H7 (cell line): ENCODE measurements at regions not wholly inside any gene's neighbourhood (a gene's known extent, or its start where the extent isn't known, plus 50 kb on each side); places are given as distances from the start of the nearest gene placed in this dataset.
"Not testable (repeated sequence)": the region's sequence is repeated elsewhere in the genome, so short reads cannot be mapped to it uniquely, and the experiment has no call there.

Experiments used
- DNase-seq: peaks from one replicate; pipeline ENCODE4 v3.0.0; 2012
- H3K27me3 ChIP-seq: 2 replicates; pipeline ENCODE4 v1.6.0; 2011; ENCODE audit warnings: mild to moderate bottlenecking, low read length; ENCODE audit not compliant: control insufficient read depth, insufficient read depth
- H3K36me3 ChIP-seq: replicated peaks from 2 replicates; pipeline ENCODE4 v1.5.1; 2011; ENCODE audit warnings: low read length; ENCODE audit not compliant: control insufficient read depth, insufficient read depth
- H3K4me3 ChIP-seq: 2 replicates; pipeline ENCODE4 v1.5.1; 2011; ENCODE audit warnings: low read depth, mild to moderate bottlenecking, control low read depth, low read length, moderate library complexity; ENCODE audit not compliant: insufficient read depth

DNA sequence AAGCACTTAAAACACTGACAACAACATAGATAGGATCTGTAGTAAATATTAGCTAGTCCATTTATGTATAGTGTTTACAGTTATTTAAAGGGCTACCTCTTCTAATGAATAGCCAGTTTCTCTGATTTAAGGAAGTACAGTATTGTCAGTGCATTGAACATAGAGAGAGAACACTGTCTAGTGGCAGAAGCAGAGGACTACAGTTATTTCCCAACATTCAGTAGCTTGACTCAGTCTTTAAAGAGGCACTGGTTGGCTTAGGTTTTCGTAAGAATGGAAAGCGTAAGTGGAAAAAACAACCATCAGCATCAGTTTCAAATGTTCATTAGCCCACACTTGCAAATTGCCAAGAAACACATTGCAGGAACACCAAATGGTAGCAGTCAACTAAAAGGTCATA lies 125.0 kb upstream of the HMGA2 start:
- DNase-seq: no peak
- H3K27me3 ChIP-seq: no peaks in the 10 kb centered on the region

DNA sequence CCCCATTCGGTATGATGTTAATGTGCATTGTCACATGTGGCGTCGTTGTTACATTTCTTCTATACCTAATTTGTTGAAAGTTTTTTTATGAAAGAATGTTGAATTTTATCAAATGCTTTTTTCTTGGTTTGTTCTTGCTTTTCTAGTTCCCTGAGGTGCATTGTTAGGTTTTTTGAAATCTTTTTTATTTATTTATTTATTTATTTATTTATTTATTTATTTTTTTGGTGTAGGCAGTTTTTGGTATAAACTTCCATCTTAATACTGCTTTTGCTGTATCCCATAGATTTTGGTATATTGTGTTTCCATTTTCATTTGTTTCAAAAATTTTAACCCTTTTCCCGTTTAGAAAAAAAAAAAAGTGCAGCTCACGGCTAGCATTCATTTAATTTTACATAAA lies 121.1 kb upstream of the HMGA2 start:
- no peaks in the 10 kb centered on the region for H3K27me3 ChIP-seq
- no peak for DNase-seq
- no peaks in the 10 kb centered on the region for H3K36me3 ChIP-seq

More for the DNA sequence above, 125.0 kb upstream of the HMGA2 start:
- Histone ChIP-seq H3K36me3 (no peaks in the 10 kb centered on the region), H3K4me3 (no peak overlapping the region)

DNA sequence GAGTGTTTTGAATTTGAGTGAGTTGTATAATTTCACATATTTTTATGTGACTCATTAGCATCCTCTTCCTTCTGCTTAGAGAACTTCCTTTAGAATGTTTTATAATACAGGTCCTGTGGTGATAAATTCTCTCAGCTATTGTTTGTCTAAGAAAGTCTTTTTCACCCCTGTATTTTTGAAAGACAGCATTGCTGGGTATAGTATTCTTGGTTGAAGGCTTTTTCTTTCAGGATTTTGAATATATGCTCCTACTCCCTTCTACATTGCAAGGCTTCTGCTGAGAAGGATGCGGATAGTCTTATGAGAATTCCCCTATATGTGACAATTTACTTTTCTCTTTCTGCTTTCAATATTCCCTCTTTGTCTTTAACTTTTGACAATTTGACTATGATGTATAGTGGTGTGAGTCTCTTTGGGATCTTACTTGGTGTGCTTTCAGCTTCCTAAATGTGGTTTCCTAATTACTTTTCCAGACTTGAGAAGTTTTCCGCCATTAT lies 118.9 kb upstream of the HMGA2 start:
- no peak for DNase-seq
- Histone ChIP-seq H3K4me3 (no peak overlapping the region), H3K27me3 (no peaks in the 10 kb centered on the region), H3K36me3 (no peaks in the 10 kb centered on the region)

More for the DNA sequence above, 121.1 kb upstream of the HMGA2 start:
- no peak overlapping the region for H3K4me3 ChIP-seq

DNA sequence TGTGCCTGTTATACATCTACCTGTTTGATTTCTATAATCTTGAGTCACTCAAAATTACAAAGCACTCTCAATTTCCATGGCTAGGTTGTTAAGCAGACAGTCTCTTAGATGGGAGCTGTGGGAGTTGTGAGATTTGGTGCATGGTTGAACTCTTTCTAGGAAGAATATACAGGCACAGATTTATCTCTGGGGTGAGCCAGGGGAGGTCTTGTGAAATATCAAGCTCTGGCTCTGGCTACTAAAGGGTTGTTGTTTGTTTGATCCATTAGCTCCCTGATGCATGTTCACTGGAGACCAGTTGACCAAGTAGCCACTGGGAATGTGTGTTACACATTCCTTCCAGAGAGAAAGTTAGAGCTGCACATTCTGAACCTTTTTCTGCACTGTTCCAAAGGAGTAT lies 117.2 kb upstream of the HMGA2 start:
- H3K4me3 ChIP-seq: no peak overlapping the region
- no peaks in the 10 kb centered on the region for H3K36me3 ChIP-seq
- DNase-seq: no peak
- no peaks in the 10 kb centered on the region for H3K27me3 ChIP-seq

DNA sequence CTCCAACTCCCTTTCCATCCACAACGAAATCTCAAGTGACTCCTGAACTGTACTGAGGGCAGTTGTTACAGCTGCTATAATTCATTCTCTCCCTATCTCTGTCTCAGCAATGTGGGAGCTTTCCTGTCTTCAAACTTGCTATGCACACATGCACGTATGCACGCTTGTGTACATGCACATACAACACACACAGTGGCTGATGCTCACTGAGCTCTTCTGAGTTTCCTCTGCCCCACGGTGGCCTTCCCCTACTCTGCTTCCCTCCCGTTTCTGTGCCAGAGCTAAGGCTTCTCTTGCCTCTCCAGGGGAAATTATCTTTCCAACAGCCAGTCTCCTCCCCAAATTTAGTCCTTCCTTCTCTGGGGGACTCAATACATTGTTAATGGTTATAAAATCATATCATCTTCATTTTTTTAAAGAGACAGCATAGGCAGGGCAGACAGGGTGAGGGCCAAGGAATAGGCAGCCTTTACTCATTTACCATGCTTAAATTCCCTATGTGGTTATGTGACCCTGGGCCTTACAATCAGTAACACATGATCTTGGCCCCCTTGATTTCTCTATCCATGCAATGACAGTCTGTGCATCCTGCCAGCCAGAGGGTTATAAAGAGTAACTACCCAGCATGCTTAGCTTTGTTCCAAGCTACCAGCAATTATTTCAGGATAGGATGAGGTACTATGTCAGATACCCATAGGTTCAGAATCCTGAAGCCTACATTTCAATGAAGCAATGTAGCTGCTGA lies 111.9 kb upstream of the HMGA2 start:
- Histone ChIP-seq H3K36me3 (no peaks in the 10 kb centered on the region), H3K27me3 (no peaks in the 10 kb centered on the region), H3K4me3 (no peak overlapping the region)
- no peak for DNase-seq

DNA sequence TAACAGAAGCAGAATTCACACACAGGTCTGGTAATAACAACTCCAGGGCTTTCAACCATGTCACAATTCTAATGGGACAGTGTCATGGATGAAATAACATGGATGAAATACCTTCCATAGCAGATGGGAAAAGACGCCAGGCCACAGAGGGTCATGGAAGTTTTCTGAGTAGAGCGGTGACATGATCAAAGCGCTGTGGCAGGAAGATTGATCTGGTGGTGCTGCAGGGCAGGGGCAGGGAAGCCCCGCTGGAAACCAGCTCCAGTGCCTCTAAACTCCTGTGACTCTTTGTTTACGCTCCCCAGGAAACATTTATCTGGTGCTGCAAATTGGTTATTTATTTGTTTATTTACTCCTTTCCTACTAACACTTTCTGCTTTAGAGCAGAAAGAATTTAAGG lies 108.3 kb upstream of the HMGA2 start:
- DNase-seq: no peak
- H3K36me3 ChIP-seq: no peaks in the 10 kb centered on the region
- no peak overlapping the region for H3K4me3 ChIP-seq
- no peaks in the 10 kb centered on the region for H3K27me3 ChIP-seq

DNA sequence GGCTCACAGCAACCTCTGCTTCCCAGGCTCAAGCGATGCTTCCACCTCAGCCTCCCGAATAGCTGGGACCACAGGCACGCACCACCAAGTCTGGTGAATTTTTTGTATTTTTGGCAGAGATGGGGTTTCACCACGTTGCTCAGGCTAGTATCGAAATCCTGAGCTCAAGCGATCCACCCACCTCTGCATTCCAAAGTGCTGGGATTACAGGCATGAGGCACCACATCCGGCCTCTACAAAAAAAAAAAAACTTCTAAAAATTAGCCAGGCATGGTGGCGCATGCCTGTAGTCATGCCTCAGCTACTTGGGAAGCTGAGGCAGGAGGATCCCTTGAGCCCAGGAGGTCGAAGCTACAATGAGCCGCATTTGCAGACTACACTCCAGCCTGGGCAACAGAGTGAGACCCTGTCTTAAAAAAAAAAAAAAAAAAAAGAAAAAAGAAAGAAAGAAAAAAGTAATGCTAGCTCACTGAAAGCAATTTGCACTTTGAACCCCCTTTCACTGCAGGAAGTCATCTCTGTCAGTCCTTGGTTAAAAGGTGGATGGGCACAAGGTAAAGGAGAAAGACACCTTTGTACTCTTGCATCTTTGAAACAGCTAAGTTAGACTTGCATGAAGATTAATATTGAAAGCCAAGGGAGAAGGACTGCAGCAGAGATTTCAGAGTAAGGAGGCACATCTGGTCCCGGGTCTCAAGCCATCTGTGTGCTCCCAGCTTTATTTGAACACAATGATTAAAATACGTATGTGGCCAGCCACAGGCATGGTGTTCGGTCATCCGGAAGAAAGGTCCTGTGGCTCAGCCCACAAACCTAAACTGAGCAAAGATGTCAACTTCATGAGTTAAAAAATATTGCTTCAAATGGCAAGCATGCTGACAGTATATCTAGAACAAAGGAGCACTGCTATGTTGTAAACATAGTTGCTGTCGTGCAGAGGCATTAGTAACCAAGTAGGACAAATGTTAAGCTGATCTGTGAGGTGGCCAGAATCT lies 103.8 kb upstream of the HMGA2 start:
- H3K4me3 ChIP-seq: no peak overlapping the region
- no peaks in the 10 kb centered on the region for H3K27me3 ChIP-seq
- no peaks in the 10 kb centered on the region for H3K36me3 ChIP-seq
- no peak for DNase-seq

DNA sequence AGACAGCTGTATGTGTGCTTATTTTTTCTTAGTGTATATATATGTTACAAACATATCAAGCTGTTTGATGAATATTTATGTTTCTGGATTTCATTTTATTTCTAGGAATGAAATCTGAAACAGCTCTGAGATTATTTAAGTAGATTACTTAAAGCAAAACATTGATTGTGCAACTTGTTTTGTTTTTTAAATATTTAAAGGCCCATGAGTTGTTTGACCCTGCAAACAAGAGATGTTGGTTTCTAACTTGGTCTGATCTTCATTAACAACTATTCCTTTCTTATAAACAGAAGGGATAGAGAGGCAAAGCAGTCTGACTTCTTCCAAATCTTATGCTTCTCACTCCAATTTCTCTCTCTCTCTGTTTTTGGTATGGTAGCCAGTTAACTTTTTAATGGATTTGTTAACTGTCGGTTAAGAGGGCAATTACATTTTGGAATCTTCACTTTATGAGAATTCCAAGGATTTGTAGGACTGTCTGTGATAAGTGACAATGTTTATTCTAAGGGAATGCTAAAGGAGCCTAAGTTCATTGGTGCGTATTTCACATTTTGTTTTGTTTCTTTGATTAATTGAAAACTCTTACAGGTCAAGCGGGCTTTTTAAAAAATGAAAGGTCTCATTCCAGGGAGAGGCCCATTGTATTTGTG lies 102.6 kb upstream of the HMGA2 start:
- Histone ChIP-seq H3K4me3 (no peak overlapping the region), H3K27me3 (no peaks in the 10 kb centered on the region), H3K36me3 (no peaks in the 10 kb centered on the region)
- no peak for DNase-seq

DNA sequence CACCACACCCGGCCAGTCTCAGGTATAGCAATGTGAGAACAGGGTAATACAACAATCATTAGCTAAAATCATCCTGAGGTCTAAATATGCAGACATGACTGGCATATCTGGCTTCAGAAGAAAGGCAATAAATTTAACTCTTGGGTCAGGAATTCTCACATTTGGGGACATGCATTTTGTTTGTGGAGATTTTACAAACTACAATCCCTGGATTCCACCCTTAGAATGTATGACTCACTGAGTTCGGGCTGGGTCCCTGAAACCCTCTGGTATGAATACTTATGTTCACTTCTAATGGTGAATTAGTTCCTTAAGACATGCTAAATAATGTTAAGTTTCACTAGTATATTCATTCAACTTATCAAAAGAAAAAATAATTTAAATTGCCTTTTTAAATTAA lies 98.9 kb upstream of the HMGA2 start:
- Histone ChIP-seq H3K4me3 (no peak overlapping the region), H3K36me3 (no peaks in the 10 kb centered on the region), H3K27me3 (peaks cover 20% of the 10 kb centered on the region)
- DNase-seq: no peak

DNA sequence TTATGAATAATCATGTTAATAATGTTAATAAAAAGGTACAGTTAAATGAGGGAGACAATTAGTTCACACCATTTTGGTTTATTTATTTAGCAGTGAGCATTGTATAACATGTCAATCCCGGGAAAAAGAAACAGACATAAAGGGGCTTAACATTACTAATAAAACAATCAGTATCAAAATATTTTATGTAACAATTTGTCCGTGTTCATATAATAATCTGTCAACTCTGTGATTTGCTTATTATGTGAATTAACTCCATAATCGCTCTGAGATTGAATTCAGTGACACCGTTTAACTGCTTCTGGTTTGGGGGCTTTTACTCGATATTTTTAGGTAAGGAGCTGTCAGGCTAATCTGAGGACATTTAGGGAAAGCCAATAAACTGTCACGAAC lies 95.8 kb upstream of the HMGA2 start:
- no peak for DNase-seq
- Histone ChIP-seq H3K27me3 (peaks cover 20% of the 10 kb centered on the region), H3K36me3 (no peaks in the 10 kb centered on the region), H3K4me3 (peak overlapping the region; percentile 57)

DNA sequence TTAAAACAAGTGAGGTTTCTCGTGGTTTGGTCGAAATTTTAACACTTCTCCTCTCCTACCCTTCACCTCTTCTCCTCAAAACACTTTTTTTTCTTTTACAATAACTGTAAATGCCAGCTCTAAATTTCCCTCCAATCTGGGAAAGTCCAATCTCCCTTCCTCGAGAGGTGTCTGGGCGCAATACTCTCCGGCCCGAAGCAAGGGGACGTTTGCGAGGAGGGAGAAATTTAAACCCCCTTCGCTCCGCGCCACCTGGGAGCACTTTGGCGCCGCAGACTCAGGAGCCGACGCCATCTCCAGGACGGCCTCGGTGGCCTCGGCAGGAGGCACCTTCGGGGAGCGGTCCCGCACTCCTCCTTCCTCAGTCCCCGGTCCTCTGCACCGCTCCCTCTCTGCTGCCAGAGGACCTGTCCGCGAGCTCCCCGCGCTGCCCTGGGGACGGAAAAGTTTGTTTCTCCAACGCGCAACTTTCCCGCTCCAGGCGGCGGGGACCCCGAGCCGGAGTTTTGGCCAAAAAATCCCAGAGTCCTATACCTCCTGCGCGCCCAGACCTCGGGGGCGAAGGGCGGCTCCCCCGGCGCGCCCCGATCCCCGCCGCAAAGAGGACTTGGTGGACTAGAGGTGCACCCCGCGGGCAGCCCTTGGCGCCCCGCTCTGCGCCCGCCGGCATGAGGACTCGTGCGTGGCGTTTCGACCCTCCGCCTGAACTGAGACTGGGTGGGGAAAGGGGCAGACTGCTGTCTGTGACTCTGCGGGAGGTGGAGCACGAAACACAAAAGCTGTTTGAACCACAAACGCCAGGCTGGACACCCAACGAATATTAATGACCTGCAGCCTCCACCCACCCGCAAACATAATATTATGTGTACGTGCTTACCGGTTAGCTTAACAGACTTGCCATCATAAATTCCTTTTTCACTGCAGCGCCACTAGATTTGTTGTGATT lies 95.2 kb upstream of the HMGA2 start:
- DNase-seq: peak; percentile 79
- H3K27me3 ChIP-seq: peaks cover 20% of the 10 kb centered on the region
- peak overlapping the region; percentile 57 for H3K4me3 ChIP-seq

DNA sequence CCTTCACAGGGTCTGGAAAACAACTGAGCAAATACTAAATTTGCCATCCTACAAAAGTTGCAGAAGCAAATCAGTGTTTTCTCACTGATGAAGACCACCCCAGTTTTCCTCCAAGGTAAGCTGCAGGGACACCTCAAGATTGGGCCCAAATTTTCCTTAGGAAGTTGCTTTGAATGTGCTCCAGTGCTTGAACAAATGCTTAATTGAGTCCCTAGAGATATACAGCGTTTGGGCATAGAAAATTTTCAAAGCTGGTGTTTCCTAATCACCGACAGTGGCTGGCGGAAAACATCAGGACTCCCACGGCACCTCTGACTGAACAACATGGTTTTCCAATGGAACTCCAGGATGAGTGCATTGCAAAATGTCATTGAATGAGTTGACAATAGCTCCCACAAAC lies 92.5 kb upstream of the HMGA2 start:
- H3K4me3 ChIP-seq: no peak overlapping the region
- H3K36me3 ChIP-seq: no peaks in the 10 kb centered on the region
- no peak for DNase-seq
- H3K27me3 ChIP-seq: peaks cover 20% of the 10 kb centered on the region

More for the DNA sequence above, 95.2 kb upstream of the HMGA2 start:
- no peaks in the 10 kb centered on the region for H3K36me3 ChIP-seq

DNA sequence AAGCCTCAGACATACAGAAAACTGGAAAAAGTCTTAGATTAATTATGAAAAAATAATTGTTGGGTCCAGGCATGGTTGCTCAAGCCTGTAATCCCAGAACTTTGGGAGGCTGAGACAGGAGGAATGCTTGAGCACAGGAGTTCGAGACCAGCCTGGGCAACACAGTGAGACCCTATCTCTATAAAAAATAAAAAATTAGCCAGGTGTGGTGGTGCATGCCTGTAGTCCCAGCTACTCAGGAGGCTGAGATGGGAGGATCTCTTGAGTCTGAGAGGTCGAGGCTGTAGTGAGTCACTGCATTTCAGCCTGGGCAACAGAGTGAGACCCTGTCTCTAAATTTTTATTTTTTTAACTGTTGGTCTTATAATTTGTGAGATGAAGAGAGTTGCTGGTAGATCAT lies 90.6 kb upstream of the HMGA2 start:
- H3K36me3 ChIP-seq, H3K4me3 ChIP-seq, DNase-seq: not testable (repeated sequence)
- H3K27me3 ChIP-seq: peaks cover 11% of the 10 kb centered on the region

DNA sequence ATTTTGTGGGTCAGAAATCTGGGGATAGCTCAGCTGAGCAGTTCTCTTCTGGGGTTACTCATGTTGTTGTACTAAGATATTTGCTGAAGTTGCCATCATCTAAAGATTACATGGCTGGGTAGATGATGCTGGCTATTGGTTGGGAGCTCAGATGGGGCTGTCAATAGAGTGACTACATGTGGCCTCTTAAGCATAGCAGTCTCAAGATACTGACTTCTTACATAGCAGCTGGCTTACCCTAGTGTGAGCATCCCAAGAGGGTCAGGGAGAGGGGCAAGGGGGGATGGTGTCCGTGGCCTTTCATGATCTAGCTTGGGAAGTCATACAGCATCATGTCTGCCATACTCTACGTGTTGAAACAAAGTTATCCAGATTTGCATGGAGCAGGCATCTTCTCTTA lies 90.1 kb upstream of the HMGA2 start:
- H3K4me3 ChIP-seq: no peak overlapping the region
- H3K36me3 ChIP-seq: no peaks in the 10 kb centered on the region
- peaks cover 5% of the 10 kb centered on the region for H3K27me3 ChIP-seq
- no peak for DNase-seq
